Endothelial cell (in vitro differentiated cells): ENCODE measurements at regions not wholly inside any gene's neighbourhood (a gene's known extent, or its start where the extent isn't known, plus 50 kb on each side); places are given as distances from the start of the nearest gene placed in this dataset.

Experiments
- DNase-seq: peaks from one replicate; pipeline ENCODE4 v3.0.0; 2021; ENCODE audit warnings: low spot score
- H3K27ac Mint-ChIP-seq: one replicate; pipeline ENCODE4 v1.8.0; 2021; ENCODE audit warnings: mixed read lengths, inconsistent platforms; ENCODE audit not compliant: unreplicated experiment
- H3K27me3 Mint-ChIP-seq: one replicate; pipeline ENCODE4 v1.8.0; 2021; ENCODE audit warnings: mild to moderate bottlenecking, moderate library complexity, mixed read lengths, inconsistent platforms; ENCODE audit not compliant: unreplicated experiment
- H3K36me3 Mint-ChIP-seq: one replicate; pipeline ENCODE4 v1.8.0; 2021; ENCODE audit warnings: mild to moderate bottlenecking, low read depth, mixed read lengths, inconsistent platforms; ENCODE audit not compliant: unreplicated experiment
- H3K4me1 Mint-ChIP-seq: one replicate; pipeline ENCODE4 v1.8.0; 2021; ENCODE audit warnings: mild to moderate bottlenecking, mixed read lengths, inconsistent platforms; ENCODE audit not compliant: unreplicated experiment
- H3K4me3 Mint-ChIP-seq: one replicate; pipeline ENCODE4 v1.8.0; 2021; ENCODE audit warnings: mild to moderate bottlenecking, mixed read lengths, inconsistent platforms; ENCODE audit not compliant: unreplicated experiment
- H3K9me3 Mint-ChIP-seq: one replicate; pipeline ENCODE4 v1.8.0; 2021; ENCODE audit warnings: mixed read lengths, inconsistent platforms; ENCODE audit not compliant: unreplicated experiment
- CTCF ChIP-seq: fragments of 200-600 bp; sonication (generic); IDR thresholded peaks from one replicate; pipeline ENCODE4 v1.5.0; 2021; ENCODE audit warnings: antibody characterized with exemption; ENCODE audit not compliant: unreplicated experiment

DNA sequence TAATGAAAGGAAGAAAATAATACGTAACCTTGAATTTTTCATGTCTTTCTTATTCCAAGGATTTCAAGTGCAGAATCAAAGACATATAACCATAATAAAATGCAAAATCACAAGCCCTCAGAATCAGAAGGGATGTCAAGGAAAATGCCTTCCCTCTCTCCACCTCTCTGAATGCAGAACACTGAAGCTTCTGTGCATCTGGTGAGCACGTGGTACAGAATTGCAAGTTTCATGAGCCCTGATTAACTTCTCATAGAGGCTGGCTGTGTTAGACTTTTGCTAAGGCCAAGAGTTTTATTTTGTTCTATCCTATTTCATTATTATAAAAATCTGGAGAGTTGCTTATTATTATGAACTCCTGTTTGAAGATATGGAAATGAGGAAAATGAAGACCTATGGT is 533.7 kb upstream of the POM121L12 start:
- Mint-ChIP-seq H3K4me1 (peaks cover 3% of the 10 kb centered on the region), H3K27ac (no peak overlapping the region), H3K27me3 (peaks cover 1% of the 10 kb centered on the region), H3K4me3 (no peak overlapping the region), H3K9me3 (no peaks in the 10 kb centered on the region), H3K36me3 (no peaks in the 10 kb centered on the region)
- DNase-seq = no peak
- no peak for TF ChIP-seq CTCF

DNA sequence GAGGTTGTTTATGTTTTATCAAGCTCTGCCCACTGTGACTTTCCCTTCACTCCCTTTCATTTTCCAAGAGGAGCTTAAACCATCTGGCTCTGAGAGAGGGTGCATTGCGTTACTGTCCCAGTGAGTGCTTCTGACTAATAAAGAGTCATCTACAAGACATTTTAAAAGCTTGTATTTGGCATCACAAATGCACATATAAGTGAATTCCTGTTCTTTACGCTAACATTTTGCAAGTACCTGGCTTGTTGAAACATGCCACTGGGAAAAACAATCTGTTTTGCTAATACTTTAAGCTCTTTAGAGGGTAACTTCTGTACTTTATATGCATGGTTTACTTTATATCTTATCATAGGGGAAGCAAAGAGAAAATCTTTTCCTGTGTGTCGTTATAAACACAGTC is 534.6 kb upstream of the POM121L12 start:
- Mint-ChIP-seq H3K4me3 (no peak overlapping the region), H3K27ac (no peak overlapping the region), H3K4me1 (peaks cover 3% of the 10 kb centered on the region), H3K27me3 (peaks cover 1% of the 10 kb centered on the region), H3K9me3 (no peaks in the 10 kb centered on the region), H3K36me3 (no peaks in the 10 kb centered on the region)
- TF ChIP-seq CTCF = no peak
- DNase-seq = no peak

DNA sequence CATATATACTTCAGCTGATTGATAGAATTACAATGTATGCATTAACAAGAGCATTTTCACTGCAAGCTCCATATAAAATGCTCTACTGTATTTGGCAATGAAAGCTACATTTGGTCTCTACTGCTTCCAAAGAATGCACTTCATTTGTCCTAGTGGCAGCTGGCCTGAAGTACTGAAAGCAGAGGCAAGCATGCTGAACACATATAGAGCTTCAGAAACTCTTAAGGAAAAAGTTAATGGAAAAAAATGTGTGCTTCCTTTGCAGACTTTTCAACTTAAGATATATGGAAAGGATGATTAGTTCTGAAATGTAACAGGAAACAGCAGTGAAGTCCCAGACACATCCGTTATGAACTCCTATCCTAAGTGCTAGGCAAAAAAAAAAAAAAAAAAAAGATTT is 537.1 kb upstream of the POM121L12 start:
- Mint-ChIP-seq H3K4me3 (no peak overlapping the region), H3K27ac (no peak overlapping the region), H3K9me3 (no peaks in the 10 kb centered on the region), H3K36me3 (no peaks in the 10 kb centered on the region), H3K4me1 (peaks cover 3% of the 10 kb centered on the region), H3K27me3 (no peaks in the 10 kb centered on the region)
- no peak for DNase-seq
- TF ChIP-seq CTCF = no peak

DNA sequence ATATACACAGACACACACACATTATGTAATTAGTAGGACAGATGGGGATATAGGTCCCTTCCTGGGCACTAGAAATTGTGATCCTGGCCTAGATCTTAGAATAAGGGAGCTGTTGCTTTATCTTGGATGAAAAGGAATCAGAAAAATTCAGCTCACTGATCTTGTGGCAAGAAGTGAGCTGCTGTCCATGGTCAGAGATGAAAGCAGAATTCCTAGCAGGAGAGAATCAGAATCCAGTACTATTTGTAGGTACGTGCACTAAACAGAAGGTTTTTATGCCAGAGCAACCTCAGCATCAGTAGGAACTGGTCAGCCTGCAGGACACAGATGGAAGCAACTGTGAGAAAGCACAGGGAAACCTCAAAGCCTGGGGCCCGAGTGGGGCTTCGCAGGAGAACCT is 549.2 kb upstream of the POM121L12 start:
- Mint-ChIP-seq H3K27ac (no peak overlapping the region), H3K9me3 (no peaks in the 10 kb centered on the region), H3K4me3 (no peak overlapping the region), H3K4me1 (no peaks in the 10 kb centered on the region), H3K36me3 (no peaks in the 10 kb centered on the region), H3K27me3 (no peaks in the 10 kb centered on the region)
- DNase-seq = no peak
- TF ChIP-seq CTCF = no peak

GRCh38 chr7:52482076-52482475 is 553.4 kb upstream of the POM121L12 start:
- no peaks in the 10 kb centered on the region for H3K4me1 Mint-ChIP-seq
- DNase-seq = no peak
- no peak for TF ChIP-seq CTCF
- H3K36me3 Mint-ChIP-seq = no peaks in the 10 kb centered on the region
- no peaks in the 10 kb centered on the region for H3K9me3 Mint-ChIP-seq
- no peak overlapping the region for H3K27ac Mint-ChIP-seq
- H3K4me3 Mint-ChIP-seq = no peak overlapping the region
- no peaks in the 10 kb centered on the region for H3K27me3 Mint-ChIP-seq
